Lung (tissue), 11 donors: ENCODE measurements at regions not wholly inside any gene's neighbourhood (a gene's known extent, or its start where the extent isn't known, plus 50 kb on each side); places are given as distances from the start of the nearest gene placed in this dataset.
A peak's percentile ranks its signal among the peaks of the same experiment; 100 is the strongest.

ENCODE experiments used
- ATAC-seq: fragments of 200-7000 bp; cut with Tn5 transposase; one replicate; pipeline ENCODE4 v1.9.1; 2020; ENCODE audit warnings: moderate number of reproducible peaks; ENCODE audit not compliant: insufficient read depth, low FRiP score
- DNase-seq, 3 donors: peaks; one replicate each; pipeline ENCODE4 v3.0.0-alpha.2; 2013 to 2017
- H3K27ac ChIP-seq, 2 donors: one replicate each; pipeline ENCODE4 v1.5.1; 2013; ENCODE audit warnings: mild to moderate bottlenecking in 2 of 2, moderate library complexity in 2 of 2, control low read depth in 1 of 2, inconsistent platforms in 1 of 2, low read depth in 1 of 2, low read length in 1 of 2
- H3K27me3 ChIP-seq, 3 donors: one replicate each; pipeline ENCODE4 v1.5.1; 2013; ENCODE audit warnings: low read length in 2 of 3; ENCODE audit not compliant: control insufficient read depth in 3 of 3, insufficient read depth in 3 of 3
- H3K36me3 ChIP-seq, 4 donors: one replicate each; pipeline ENCODE4 v1.5.1; 2013; ENCODE audit warnings: low read length in 4 of 4, mild to moderate bottlenecking in 1 of 4, moderate library complexity in 1 of 4; ENCODE audit not compliant: control insufficient read depth in 4 of 4, insufficient read depth in 4 of 4
- H3K4me1 ChIP-seq, 5 donors: one replicate each; pipeline ENCODE4 v1.5.1; 2013; ENCODE audit warnings: low read length in 5 of 5, mild to moderate bottlenecking in 2 of 5, moderate library complexity in 1 of 5; ENCODE audit not compliant: control insufficient read depth in 5 of 5, insufficient read depth in 5 of 5
- H3K4me3 ChIP-seq: one replicate; pipeline ENCODE4 v1.5.1; 2013; ENCODE audit warnings: mild to moderate bottlenecking, control low read depth, moderate library complexity
- H3K9ac ChIP-seq, 2 donors: one replicate each; pipeline ENCODE4 v1.5.1; 2013; ENCODE audit warnings: low read length in 2 of 2, control low read depth in 1 of 2; ENCODE audit not compliant: insufficient read depth in 1 of 2
- H3K9me3 ChIP-seq, 4 donors: one replicate each; pipeline ENCODE4 v1.5.1; 2013; ENCODE audit warnings: low read length in 3 of 4, mild to moderate bottlenecking in 1 of 4, moderate library complexity in 1 of 4; ENCODE audit not compliant: control insufficient read depth in 4 of 4, insufficient read depth in 3 of 4
- CTCF ChIP-seq: IDR thresholded peaks from 2 replicates; pipeline ENCODE4 v1.5.1; 2012; ENCODE audit warnings: mild to moderate bottlenecking; ENCODE audit errors: control extremely low read depth, extremely low read depth
- WGBS, 2 donors: extraction: QIAGEN DNeasy Blood & Tissue Kit; methylation state at CpG; one replicate each; pipeline ENCODE4 v1.1.7; 2013; 5-methylcytosine and 5-hydroxymethylcytosine counted together
- donor health status: control.
- donor health status: control.
- donor health status: Bipolar disorder and iron deficiency.
- donor health status: healthy.
- donor health status: DM: yes; HTN: yes; CAD: no.

DNA sequence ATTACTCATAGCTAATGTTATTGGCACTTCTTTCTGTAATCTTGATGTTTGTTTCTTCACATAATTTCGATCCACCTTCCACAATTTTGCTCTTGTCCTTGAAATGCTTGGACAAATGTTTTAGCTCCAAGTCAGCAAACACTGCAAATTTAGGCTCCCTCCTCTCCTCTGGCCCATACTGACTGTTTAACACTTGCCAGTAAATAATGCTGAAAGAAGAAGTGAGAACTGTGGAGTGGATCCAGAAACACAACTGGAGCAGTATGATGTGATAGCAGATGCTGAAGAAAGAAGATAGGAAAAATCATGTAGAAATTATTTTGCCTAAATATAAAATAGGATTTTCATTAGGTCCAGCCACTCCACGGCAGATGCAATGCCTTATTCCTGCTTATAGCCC lies 415.0 kb upstream of the GYPC start:
- TF ChIP-seq CTCF, result no peak
- ATAC-seq (no peak), DNase-seq (peak; percentile 67 to 98 (median 96))
- H3K27me3 ChIP-seq, result no peaks in the 10 kb centered on the region
- 63 to 74% methylated on average over 2 of the region's 2 CpGs for WGBS, 2 donors
- H3K36me3 ChIP-seq, result no peaks in the 10 kb centered on the region
- H3K27ac ChIP-seq, result no peak overlapping the region
- H3K9ac ChIP-seq, result no peak overlapping the region
- H3K9me3 ChIP-seq, result peaks cover 0 to 2% (median 0%) of the 10 kb centered on the region in 4 donors
- H3K4me3 ChIP-seq, result no peak overlapping the region
- peaks cover 0 to 42% (median 6%) of the 10 kb centered on the region in 5 donors for H3K4me1 ChIP-seq

GRCh38 chr2:126241411-126241810 lies 414.5 kb upstream of the GYPC start:
- H3K4me3 ChIP-seq, result no peak overlapping the region
- H3K9me3 ChIP-seq, result peaks cover 0 to 2% (median 0%) of the 10 kb centered on the region in 4 donors
- H3K27me3 ChIP-seq, result no peaks in the 10 kb centered on the region
- no peaks in the 10 kb centered on the region for H3K36me3 ChIP-seq
- DNase-seq, result no peak
- peak overlapping the region in 1 of 2 donors; percentile 27 for H3K27ac ChIP-seq
- peaks cover 0 to 42% (median 6%) of the 10 kb centered on the region in 5 donors for H3K4me1 ChIP-seq
- whole genome bisulfite sequencing, 2 donors, result 74 to 85% methylated on average over 4 of the region's 4 CpGs
- TF ChIP-seq CTCF, result no peak
- ATAC-seq, result no peak
- no peak overlapping the region for H3K9ac ChIP-seq

- Histone ChIP-seq H3K4me3 (no peak overlapping the region), H3K36me3 (no peaks in the 10 kb centered on the region), H3K9me3 (no peaks in the 10 kb centered on the region), H3K27me3 (no peaks in the 10 kb centered on the region), H3K27ac (no peak overlapping the region), H3K4me1 (peaks cover 0 to 46% (median 4%) of the 10 kb centered on the region in 5 donors), H3K9ac (no peak overlapping the region)
- DNase-seq, result peak in 2 of 3 donors; percentile 39 to 51
- ATAC-seq, result no peak
- peak; percentile 1 for TF ChIP-seq CTCF
- 48 to 61% methylated on average over 3 of the region's 3 CpGs for WGBS, 2 donors
Observed at GRCh38 chr2:126244937-126245336, 411.0 kb upstream of the GYPC start.

- Histone ChIP-seq H3K9ac (no peak overlapping the region), H3K27me3 (no peaks in the 10 kb centered on the region), H3K36me3 (no peaks in the 10 kb centered on the region), H3K9me3 (peaks cover 0 to 2% (median 0%) of the 10 kb centered on the region in 4 donors), H3K4me1 (peaks cover 0 to 9% (median 3%) of the 10 kb centered on the region in 5 donors), H3K27ac (no peak overlapping the region), H3K4me3 (no peak overlapping the region)
- WGBS, 2 donors, result 68 to 80% methylated on average over 2 of the region's 2 CpGs
- ATAC-seq, result no peak
- no peak for TF ChIP-seq CTCF
- no peak for DNase-seq
Observed at GRCh38 chr2:126253669-126254068, 402.3 kb upstream of the GYPC start.
